Endometrium (tissue), 2 donors: ENCODE measurements at regions not wholly inside any gene's neighbourhood (a gene's known extent, or its start where the extent isn't known, plus 50 kb on each side); places are given as distances from the start of the nearest gene placed in this dataset.
A peak's percentile ranks its signal among the peaks of the same experiment; 100 is the strongest.

ENCODE experiments used
- FAIRE-seq: peaks from 2 replicates; lab custom pipeline; 2012; peaks lifted over from hg19 to GRCh38; lab: Jason Lieb, UNC
- donor health status: control.
- donor health status: control.

GRCh38 chr10:125397608-125398007, 237.2 kb upstream of the CTBP2 start:
- no peak for FAIRE-seq

DNA sequence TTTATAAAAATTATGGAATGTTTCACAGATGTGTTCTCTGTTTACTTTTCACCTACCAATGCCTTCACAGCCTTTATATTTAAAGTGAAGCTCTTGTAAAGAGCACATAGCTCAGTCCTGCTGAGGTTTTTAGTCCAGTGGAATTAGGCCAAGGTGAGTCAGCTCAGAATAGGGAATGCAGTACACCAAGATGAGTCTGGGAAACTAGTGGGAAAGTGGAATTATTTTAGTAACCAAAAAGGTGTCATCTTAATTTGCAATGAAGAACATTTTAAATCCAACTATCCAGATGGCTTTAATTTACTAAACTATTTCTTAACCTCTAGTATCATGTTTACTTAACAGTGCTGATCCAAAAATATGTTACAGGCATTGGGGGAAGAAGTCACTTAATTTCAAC, 236.3 kb upstream of the CTBP2 start:
- FAIRE-seq = peak; percentile 88

DNA sequence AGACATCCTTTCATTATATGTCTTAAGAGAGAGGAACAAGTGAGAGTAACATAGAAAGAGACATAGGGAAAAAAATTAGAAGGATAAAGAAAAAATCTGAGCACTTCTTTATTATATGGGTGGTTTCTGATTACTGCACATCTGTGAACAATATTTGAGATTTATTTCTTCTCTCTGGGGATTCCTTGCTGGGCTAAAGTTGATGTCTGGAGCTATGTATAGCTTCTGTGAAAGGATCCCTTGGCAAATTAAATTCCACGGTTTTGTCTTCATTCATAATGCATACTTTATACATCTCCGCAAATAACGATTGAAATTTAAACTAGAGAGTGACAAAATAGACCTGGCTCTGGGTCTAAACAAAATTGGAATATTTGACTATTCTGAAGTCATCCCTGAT, 232.2 kb upstream of the CTBP2 start:
- no peak for FAIRE-seq

GRCh38 chr10:125392154-125392553, 231.8 kb upstream of the CTBP2 start:
- no peak for FAIRE-seq

DNA sequence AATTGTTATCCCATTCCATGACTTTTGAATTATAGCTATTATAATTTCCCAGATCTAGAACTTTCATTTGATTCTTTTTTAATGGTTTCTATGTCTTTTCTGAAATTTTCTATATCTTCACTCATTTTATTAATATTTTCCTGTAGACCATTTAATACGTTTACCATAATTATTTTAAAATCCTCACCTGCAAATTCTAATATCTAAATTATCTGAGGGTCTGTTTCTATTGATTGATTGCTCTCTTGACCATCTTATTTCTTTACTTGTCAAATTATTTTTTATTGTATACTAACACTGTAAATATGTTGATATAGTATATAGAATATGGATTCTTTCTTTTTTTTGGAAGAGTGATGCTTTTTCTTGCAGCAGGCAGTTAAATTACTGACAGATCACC, 229.3 kb upstream of the CTBP2 start:
- no peak for FAIRE-seq

GRCh38 chr10:125379592-125379991, 219.2 kb upstream of the CTBP2 start:
- no peak for FAIRE-seq

DNA sequence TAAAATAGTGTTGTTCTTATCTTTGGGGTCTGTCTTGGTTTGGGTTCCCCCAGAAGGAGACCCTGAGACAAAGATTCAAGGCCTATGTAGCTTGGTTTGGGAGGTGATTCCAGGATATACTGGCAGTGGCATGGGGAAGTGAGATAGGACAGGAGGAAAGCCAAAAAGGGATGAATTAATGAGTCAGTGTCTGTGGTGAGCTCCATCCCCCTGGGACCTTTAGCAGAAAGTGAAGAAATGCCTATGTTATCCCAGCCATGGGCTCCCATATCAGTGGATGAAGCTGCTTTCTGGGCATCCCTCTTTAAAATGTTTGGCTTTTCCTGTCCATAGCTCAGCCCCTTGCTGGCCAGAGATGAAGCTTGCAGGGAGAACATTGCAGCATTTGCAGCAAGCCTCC, 217.0 kb upstream of the CTBP2 start:
- no peak for FAIRE-seq

DNA sequence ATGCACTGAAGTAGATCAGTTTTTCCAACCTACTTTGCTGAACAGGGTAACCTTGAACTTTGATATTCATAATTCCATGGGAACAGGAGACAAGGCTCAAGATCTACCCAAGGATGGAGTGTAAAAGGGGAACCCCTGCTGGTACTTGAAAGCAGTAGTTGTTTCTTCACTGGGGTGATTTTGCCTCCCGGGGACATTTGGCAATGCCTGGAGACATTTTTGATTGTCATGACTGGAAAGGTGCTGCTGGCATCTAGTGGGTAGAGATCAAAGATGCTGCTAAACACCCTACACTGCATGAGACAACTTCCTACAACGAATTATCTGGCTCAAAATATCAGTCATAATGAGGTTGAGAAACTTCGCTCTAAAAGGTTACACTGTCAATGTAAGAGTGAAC, 214.8 kb upstream of the CTBP2 start:
- no peak for FAIRE-seq

GRCh38 chr10:125373546-125373945, 213.2 kb upstream of the CTBP2 start:
- FAIRE-seq = no peak

- FAIRE-seq = no peak
Observed at GRCh38 chr10:125370578-125370977, 210.2 kb upstream of the CTBP2 start.

DNA sequence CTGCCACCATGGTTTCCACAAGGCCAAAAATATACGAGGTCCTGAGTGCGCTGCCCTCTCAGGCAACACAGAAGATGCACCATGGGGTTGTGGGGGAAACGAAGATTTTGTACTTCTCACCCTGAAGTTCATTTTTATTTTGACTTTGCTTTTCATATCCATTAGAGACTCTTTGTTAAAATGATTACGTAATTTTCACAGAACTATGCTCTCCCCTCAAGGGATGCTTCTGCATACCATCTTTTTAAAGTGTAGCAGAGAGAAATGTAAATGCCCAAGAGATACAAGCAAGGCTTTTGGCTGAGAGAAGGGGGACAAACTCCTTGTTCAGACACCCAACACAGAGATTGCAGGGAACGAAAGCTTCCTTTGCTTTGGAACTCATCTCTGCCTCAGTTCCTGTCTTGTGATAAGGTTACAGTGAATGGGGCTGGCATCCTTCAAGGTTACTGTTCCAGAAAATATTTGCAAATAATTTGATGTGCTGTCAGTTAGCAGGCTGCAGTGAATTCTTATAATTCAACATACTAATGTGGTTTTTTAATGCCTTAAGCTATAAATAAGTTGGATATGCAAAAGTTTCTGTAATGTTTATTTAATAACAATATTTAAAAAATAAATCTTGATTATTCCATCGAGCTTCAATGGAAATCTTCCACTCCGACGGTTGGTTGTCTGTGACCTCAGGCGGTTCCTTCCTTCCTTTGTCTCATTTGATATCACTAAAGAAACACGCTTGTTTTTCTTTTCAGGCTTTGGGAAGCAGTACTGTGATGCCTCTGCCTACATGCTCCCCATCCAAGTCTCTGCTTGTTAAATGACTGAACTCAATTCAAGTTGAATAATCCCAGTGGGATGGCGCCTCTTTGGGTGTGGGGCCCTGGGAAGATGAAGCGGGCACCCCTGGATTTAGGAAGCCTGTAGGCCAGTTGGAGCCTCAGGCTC, 209.3 kb upstream of the CTBP2 start:
- FAIRE-seq = no peak

GRCh38 chr10:125368146-125368545, 207.8 kb upstream of the CTBP2 start:
- FAIRE-seq = no peak

GRCh38 chr10:125363791-125364190, 203.4 kb upstream of the CTBP2 start:
- no peak for FAIRE-seq

- FAIRE-seq = no peak
Observed at GRCh38 chr10:125362950-125363349, 202.6 kb upstream of the CTBP2 start.

GRCh38 chr10:125359401-125359800, 199.0 kb upstream of the CTBP2 start:
- no peak for FAIRE-seq

DNA sequence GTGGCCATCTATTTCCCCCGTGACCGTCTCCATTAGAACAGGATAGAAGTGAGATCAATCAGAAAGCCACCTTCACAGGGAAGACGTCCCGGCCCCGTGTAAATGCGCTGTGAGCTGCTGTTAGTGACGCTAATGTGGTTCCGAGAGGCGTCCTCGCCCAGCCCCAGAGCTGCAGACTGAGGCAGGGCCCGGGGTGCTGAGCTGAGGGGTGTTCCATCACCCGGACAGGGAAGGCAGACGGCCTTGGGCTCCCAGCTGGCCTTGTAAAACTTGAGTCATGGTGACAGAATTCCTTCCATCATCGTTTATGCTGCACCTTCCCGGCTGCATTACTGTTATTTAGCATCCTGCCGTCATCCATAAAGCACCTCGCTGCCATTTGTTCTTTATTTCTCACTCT, 195.3 kb upstream of the CTBP2 start:
- FAIRE-seq = no peak

DNA sequence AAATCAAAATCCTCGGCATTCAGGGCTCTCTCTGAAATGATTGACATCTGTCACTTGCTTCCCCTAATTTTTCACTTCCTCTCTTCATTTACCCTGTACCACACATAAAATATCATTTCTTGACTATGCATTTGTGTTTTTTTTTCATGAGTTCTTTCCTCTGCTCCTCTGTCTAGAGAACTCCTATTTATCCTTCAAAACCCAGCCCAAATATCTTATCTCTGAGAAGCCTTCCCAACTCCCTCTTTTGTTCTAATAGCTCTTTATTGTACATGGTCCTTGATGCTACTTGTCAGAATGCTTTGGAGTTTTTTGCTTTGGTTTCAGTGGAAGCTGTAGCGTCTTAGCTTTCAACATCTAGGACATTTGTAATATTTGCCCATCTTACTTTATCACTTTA, 190.2 kb upstream of the CTBP2 start:
- FAIRE-seq = no peak

DNA sequence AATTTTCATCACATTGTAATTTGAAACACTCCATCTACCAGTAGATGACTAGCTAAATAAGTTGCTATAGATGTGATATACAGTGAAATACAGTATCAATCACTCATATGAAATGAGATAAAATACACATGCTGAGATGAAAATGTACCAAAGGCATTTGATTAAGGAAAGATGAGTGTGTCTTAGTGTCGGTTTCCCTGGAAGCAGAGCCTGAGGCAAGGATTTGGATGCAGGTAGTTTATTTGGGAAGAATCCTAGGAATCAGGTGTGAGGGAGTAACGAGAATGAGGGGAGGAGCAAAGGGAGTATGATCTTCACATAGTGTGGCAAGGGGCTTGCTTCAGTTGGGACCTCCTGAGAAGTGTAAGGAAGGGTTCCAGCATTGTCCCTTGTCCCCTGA, 188.2 kb upstream of the CTBP2 start:
- FAIRE-seq = no peak

DNA sequence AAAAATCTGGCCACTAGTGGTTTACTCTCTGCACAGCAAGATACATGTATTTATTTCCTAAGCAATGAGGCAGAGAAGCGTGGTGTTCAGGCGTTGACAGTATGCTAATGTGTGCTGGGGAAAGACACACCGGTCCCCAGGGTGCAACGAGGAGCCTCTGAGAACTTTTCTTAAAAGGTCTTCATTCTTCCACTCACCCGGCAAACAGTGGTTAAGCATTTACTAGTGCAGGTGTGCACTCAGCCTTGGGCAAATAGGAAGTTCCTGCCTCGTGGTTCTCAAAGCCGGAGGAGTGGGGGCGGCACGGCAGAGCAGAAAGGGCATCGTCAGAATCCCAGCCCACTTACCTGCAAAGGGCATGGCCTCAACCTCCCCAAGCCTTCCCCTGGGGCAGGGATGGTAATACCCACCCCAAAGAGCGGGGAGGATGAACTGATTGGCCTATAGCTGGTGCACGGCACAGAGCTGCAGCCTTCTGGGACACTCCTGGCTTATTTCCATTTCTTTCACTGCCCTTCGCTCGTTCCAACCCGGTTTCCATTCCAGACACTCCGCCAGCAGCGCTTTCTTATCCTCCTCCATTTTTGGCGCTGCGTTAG, 184.3 kb upstream of the CTBP2 start:
- FAIRE-seq = no peak

GRCh38 chr10:125343983-125344382, 183.6 kb upstream of the CTBP2 start:
- no peak for FAIRE-seq

- FAIRE-seq = no peak
Observed at GRCh38 chr10:125343118-125343925, 183.0 kb upstream of the CTBP2 start.

DNA sequence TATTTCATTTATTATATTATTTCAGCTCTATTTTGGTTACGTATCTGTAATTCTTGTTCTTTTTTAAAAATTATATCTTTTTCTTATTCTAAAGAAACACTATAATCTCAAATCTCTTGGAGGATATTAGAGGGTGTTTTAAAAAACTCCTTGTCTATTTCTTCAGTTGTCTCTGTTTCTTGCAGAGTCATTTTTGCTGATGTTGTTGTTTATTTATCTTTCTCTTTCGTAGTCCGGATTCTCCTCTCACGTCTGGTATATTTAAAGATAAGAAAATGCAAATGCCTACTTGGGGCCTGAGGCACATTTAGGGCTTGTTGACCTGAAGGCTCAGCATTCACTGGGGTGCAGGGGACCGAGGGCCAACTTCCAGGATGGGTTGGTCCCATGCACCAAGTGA, 181.2 kb upstream of the CTBP2 start:
- FAIRE-seq = no peak

GRCh38 chr10:125340903-125341302, 180.5 kb upstream of the CTBP2 start:
- no peak for FAIRE-seq
